ENCODE measurements at regions not wholly inside any gene's neighbourhood (a gene's known extent, or its start where the extent isn't known, plus 50 kb on each side); places are given as distances from the start of the nearest gene placed in this dataset.
A peak's percentile ranks its signal among the peaks of the same experiment; 100 is the strongest.

- no peak for DNase-seq
Measured at GRCh38 chr6:119620846-119621555, 271.4 kb upstream of the MAN1A1 start.

GRCh38 chr6:119614138-119614537 is 264.6 kb upstream of the MAN1A1 start:
- DNase-seq = no peak

- DNase-seq = no peak
Measured at GRCh38 chr6:119612911-119613381, 263.4 kb upstream of the MAN1A1 start.

GRCh38 chr6:119612176-119612891 is 262.8 kb upstream of the MAN1A1 start:
- DNase-seq = no peak

- DNase-seq = no peak
Measured at GRCh38 chr6:119610754-119611153, 261.2 kb upstream of the MAN1A1 start.

GRCh38 chr6:119610265-119610664 is 260.7 kb upstream of the MAN1A1 start:
- no peak for DNase-seq

- no peak for DNase-seq
Measured at GRCh38 chr6:119609865-119610264, 260.3 kb upstream of the MAN1A1 start.

- DNase-seq = no peak
Measured at GRCh38 chr6:119608994-119609393, 259.4 kb upstream of the MAN1A1 start.

GRCh38 chr6:119604124-119604523 is 254.6 kb upstream of the MAN1A1 start:
- DNase-seq = no peak

- no peak for DNase-seq
Measured at GRCh38 chr6:119603501-119603900, 253.9 kb upstream of the MAN1A1 start.

GRCh38 chr6:119602215-119603178 is 252.9 kb upstream of the MAN1A1 start:
- DNase-seq = no peak

GRCh38 chr6:119598883-119599282 is 249.3 kb upstream of the MAN1A1 start:
- no peak for DNase-seq

- no peak for DNase-seq
Measured at GRCh38 chr6:119594907-119595306, 245.3 kb upstream of the MAN1A1 start.

- no peak for DNase-seq
Measured at GRCh38 chr6:119591235-119591634, 241.7 kb upstream of the MAN1A1 start.

GRCh38 chr6:119590066-119590465 is 240.5 kb upstream of the MAN1A1 start:
- DNase-seq = no peak

GRCh38 chr6:119587537-119587936 is 238.0 kb upstream of the MAN1A1 start:
- peak; percentile 1 for DNase-seq

GRCh38 chr6:119586250-119586882 is 236.8 kb upstream of the MAN1A1 start:
- peak; percentile 11 for DNase-seq

- no peak for DNase-seq
Measured at GRCh38 chr6:119584088-119584487, 234.5 kb upstream of the MAN1A1 start.

- no peak for DNase-seq
Measured at GRCh38 chr6:119581220-119581619, 231.7 kb upstream of the MAN1A1 start.

- DNase-seq = no peak
Measured at GRCh38 chr6:119575721-119576120, 226.2 kb upstream of the MAN1A1 start.

GRCh38 chr6:119568580-119568979 is 219.0 kb upstream of the MAN1A1 start:
- no peak for DNase-seq

GRCh38 chr6:119566546-119567260 is 217.1 kb upstream of the MAN1A1 start:
- no peak for DNase-seq

Data from inflammatory macrophage treated with lipopolysaccharide for 4 hours (primary cell).